ENCODE measurements at regions not wholly inside any gene's neighbourhood (a gene's known extent, or its start where the extent isn't known, plus 50 kb on each side); places are given as distances from the start of the nearest gene placed in this dataset.

DNA sequence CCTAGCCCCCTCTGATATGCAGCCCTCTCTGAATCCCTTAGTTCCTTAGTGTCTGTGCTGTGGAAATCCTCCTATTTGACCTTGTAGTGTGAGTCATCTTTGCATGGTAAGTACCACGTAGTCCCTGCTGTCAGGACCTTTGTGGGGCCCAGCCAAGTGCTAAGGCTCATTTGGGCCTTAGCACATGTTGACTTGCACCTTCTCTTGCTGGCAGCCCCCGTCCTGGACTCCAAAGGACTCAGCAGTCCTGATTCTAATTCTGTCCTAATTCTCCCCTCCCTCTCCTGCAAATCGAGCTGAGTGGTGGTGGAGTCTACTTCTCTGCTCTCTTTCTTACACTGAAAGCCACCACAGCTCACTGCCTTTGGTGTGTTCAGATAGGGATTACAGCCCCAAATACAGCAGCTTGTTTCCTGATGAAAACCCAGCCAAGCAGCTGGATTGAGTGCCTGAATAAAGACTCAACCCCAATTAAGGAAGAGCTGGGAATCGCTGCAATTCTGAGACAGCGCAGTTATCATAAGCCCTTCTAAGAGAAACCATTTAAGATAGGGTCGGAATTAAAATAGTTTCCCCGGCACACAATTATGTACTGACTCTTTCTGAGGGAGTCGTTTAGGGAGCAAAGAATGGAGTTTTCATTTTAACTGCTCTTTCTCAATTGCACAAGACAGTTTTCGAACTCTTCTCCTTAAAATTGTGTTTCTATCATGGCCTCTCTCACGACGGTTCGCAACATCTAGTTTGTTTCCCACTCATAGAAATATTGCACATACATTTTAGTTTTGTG, 215.6 kb upstream of the TNP1 start:
- peak in 1 of 2 donors; percentile 20 for DNase-seq

DNA sequence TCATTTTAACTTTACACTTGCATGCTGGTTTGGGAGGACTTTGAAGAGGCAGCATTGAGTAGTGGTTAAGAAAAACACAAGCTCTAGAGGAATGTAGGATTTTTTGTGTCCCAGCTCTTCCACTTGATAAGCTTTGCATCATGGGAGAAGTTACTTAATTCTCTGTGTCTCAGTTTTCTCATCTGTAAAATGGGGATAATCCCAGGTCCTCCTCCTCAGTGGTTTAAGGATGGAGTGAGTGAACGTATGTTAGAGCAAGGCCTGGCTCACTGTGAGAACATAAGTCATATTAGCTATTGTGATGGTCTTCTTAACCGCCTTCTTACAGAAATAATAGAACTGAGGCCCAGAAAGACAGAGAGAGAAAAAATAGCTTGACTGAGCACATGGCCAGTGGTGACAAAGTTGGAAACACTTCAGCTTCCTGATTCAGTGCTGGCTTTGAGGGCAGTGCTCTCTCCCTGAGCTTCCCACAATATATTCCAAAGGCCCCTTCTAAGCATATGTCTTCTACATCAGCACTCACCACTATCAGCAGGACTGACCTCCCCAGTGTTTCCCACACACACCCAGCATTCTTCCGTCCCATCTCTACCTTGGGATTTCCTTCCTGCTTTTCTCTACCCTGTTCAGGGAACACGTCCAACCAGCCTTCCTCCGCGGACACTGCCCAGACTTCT, 214.9 kb upstream of the TNP1 start:
- no peak for DNase-seq

DNA sequence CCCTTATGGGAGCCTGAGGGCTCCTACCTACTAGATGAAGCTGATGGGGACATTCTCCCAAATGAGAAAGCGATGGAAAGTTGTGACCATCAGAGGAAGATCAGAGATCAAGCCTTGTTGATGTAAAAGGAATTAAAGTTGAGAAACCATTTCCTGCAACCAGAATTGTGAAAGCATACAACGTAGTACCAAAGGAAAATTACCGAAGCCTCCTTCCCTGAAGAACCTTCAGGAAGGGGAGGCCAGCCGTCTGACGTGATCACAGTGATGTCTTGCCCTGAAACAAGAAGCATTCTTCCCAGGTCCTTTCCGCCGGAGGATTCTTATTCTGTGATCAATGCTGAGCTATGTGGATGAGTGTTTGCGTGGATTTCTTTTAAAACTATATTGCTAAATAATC, 211.6 kb upstream of the TNP1 start:
- DNase-seq = peak; percentile 17 to 36

DNA sequence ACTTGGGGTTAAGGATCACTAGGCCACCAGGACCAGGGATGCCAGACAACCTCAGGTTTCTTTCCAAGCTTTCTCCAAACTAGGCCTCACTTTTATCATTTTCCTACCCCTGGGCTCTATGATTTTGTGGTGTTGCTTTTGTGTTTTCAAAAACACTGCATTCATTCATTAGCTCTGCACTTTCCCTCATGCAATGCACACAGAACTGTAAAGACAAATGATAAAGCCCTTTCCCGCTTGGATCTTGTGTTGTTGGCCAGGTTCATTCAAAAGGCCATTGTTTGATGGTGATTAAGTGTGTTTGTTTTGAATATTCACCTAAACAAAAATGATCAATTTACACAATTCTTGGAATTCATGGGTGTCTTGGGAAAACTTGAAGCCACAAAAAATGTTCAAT, 210.7 kb upstream of the TNP1 start:
- DNase-seq = no peak

DNA sequence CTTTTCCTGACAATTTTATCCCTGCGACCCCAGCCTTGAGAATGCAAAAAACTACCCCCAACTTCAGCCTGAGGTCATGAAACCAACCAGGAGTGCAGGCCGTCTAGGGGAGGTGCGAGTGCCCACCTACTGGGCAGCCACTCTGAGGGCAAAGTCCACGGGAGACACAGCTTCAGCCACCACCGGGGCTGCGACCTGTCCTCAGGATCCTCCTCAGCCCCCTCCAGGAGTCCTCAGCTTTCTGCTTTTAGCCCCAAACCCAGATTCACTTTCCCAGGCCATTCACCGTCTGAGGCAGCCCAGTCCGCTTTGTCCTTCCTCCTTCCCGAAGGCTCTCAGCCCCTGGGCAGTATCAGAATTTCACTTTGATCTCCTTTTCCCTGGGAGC, 210.2 kb upstream of the TNP1 start:
- no peak for DNase-seq

DNA sequence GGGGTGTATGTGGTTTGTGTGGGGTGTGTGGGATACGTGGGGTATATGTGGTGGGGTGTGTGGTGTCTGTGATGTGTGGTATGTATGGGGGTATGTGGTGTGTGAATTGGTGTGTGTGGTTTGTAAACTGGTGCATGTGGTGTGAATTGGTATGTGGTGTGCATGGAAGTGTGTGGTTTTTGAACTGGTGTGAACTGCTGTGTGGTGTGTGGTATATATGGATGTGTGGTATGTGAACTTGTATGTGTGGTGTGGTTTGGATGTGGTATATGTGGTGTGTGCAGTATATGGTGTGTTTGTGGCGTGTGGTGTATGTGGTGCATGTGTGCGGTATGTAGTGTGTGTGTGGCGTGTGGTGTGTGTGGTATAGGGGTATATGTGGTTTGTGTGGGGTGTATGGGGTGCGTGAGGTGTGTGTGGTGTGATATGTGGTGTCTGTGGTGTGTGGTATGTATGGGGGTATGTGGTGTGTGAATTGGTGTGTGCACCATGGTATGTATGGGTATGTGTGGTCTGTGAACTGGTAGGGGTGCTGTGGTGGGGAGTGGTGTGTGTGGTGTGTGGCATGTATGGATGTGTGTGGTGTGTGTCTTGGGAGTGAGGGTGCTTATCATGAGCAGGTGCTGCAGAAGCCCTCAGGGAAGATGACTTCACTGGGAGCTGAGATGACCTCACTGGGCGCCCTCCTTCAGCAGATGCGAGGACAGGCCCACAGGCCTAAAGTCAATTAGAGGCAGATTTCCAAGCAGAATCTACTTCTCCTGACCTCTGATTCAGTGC, 209.6 kb upstream of the TNP1 start:
- DNase-seq = no peak

DNA sequence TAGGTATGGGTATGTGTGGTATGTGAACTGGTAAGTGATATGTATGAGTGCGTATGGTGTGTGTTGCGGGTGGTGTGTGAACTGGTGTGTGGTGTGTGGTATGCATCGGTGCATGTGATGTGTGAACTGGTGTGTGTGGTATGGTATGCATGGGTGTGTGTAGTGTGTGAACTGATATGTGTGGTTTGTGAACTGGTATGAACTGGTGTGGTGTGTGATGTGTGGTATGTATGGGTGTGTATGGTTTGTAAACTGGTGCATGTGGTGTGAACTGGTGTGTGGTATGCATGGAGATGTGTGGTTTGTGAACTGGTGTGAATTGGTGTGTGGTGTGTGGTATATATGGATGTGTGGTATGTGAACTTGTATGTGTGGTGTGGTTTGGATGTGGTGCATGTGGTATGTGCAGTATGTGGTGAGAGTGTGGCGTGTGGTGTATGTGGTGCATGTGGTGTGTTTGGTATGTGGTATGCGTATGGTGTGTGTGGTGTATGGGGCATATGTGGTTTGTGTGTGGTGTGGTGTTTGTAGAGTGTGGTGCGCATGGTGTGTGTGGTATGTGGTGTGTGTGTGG, 208.9 kb upstream of the TNP1 start:
- DNase-seq = no peak

DNA sequence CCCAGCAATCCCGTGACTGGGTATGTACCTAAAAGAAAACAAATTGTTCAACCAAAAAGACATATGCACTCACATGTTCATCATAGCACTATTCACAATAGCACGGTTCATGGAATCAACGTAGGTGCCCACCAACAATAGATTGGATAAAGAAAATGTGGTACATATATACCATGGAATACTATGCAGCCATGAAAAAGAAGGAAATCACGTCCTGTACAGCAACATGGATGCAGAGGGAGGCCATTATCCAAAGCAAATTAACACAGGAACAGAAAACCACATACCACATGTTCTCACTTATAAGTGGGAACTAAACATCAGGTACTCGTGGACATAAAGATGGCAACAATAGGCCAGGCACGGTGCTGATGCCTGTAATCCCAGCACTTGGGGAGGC, 207.9 kb upstream of the TNP1 start:
- DNase-seq = no peak

DNA sequence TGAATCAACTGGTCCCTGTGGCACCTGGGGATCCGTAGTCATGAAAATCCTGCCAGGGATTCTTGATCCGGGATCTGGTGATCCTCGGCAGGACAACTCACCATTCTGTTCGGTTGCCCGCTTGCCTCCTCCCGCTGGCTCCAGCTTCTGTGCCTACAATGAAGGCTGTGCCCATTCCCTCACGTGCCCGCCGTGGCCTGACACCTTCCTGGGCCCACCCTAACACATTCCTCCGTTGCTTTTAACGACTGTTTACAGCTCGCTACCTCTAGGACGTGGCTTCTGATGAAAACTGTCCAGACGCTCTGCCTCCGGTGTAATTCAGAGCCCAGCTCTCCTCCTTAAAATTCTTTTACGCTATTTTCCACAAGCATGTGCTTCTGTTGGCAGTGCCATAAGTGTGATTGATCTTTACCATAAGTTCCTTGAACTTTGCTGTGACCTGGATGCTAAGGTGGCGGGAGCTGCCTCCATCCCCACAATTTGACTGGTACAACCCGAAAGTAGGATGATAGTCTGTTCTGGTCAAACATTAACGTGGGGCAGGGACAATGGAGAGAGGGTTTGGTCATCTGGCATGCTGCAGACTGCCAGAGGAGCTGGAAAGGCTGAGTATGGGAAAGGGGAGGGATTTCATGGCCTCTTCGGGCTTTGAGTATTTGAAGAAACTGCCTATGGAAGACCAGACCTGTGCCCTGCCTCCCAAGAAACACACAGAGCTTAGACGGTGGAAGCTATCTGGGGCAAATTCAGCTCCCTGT, 206.8 kb upstream of the TNP1 start:
- DNase-seq = no peak

DNA sequence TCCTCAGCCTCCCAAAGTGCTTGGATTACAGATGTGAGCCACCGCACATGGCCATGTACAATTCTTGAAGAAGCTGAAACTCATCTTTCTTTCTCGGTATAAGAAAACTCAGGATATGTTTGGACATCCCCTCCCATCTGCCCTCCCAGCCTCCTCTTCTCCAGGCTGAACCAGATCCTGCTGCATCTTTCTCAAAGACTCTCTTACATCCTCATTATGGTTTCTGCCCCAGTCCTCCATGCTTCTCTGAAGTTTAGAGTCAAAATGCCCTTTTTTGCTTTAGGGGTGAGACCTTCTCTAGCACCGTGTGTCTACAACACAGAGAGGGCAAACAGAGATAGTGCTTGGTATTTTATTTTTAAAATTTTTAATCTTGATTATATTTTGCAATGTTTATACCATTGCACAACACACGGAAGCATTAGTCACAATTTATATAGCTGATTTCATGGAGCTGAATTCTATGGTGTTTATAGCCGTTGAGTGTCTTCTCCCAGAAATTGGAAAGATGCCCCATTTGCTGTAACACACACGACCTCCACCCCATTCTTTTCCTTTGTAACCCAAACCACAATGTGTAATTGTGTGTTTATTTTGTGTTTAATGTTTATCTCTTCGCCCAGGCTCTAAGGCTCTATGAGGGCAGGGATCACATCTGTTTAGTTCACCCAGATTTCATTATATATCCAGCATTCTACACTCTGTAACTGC, 206.0 kb upstream of the TNP1 start:
- DNase-seq = no peak

DNA sequence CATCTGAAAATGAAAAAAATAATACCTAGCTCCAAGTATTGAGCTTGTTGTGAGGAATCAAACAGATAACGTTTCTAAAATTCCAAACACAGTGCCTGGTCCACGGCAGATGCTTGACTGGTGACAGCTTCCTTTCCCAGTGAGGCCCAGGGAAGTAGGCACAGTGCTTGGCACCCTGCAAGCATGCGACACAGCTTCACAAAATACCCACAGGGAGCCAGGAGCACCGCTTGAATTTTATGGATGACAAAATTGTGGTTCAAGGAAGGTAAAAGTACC, 205.1 kb upstream of the TNP1 start:
- DNase-seq = no peak

DNA sequence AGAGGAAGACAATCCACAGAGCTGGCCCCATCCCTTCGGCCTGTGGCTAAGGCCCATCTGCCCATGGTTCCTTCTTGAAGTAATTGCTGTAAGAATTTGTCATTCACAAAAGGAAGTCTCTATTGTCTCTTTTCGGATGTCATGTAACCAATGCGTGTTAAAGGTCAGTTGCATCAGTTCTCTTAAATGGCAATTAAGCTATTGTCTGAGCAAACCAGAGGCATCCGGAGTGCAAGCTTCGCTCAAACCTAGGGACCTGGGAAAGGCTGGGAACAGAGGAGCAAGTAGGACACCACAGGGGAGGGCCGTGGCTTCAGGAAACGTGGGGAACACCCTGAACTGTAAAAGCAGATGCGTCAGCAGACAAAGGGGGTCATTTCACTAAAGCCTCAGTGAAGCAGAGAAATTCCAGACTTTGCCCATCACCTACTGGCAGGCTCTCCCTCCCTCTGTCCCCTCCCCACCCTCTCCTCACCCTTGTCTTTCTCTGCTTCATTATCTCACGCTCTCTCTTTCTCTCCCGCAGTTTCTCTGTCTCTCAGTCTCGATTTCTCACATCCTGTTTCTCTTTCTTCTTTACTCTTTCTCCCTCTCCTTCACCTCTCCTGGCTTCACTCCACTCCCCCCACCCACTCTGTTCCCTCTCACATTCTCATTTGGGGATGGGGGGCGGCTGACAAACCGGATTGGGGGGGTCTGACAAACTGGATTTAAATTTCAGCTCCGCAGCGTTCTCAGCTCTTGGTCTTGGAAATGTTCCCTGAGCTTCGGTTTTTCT, 204.6 kb upstream of the TNP1 start:
- DNase-seq = peak; percentile 60 to 68

DNA sequence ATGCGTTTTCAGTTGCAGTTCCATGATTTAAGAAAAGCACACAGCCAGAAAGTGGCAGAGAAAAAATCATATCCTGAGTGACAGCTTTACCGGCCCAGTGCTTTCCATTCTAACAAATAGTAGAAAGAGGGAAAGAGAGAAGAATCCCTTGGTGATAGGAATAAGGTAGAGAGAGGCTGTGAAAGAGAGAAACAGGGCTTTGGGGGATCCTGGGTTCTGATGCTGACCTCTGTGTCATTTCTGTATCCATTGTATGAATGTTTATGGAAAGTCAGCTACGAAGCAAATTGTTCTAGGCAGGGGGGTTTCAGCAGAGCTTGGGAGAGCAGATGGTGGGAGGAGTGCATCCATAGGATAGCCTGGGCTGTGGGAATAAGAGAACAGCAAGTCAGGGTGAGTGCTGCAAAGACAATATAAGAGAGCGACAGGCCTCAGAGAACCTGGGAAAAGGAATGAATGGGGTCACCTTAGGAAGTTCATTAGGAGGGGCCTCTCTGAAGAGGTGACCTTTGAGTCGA, 203.4 kb upstream of the TNP1 start:
- no peak for DNase-seq

DNA sequence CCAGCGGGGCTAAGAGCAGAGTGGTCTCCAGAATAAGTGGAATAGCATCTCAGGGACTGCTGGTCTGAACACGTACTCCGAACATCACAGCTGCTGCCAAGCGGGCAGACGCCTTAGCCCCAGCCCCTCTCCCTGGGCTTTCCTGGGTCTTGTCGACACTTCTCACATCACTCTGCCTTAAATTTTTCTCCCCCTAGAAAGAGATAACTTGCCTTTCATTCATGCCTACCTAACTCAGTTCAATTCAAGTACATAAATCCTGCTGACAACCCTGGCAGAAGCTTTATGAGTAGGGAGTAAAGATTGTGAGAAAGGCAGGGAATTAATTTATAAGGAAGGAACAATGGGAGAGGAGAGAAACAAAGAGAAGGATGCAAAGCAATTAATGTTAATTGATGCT, 202.9 kb upstream of the TNP1 start:
- no peak for DNase-seq

DNA sequence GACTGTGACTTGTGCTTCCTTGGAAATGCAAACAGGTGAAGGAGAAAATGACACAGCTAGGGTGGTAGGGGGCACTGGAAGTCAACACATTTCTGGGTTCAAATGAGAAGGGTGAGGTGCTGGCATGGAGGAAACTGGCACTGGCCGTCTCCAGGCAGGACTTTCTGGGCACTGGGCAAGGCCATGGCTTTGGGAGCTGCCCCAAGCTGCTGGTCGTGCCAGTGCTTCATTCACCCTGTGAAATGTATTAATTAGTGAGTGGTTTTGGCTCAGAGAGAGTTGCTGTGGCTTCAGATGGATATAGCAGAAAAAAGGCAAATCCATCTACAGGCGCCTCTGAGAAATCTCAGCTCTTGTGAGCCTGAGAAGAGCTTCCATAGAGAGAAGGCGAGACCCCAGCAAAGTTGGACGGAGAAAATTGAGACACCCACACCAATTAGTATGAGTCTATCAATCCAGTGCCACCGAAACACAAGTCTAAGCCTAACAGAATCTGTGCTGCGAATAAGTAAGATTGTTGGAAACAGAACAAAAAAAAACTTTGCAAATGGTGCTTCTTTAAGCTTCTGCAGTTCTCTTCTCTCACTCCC, 202.1 kb upstream of the TNP1 start:
- DNase-seq = no peak

DNA sequence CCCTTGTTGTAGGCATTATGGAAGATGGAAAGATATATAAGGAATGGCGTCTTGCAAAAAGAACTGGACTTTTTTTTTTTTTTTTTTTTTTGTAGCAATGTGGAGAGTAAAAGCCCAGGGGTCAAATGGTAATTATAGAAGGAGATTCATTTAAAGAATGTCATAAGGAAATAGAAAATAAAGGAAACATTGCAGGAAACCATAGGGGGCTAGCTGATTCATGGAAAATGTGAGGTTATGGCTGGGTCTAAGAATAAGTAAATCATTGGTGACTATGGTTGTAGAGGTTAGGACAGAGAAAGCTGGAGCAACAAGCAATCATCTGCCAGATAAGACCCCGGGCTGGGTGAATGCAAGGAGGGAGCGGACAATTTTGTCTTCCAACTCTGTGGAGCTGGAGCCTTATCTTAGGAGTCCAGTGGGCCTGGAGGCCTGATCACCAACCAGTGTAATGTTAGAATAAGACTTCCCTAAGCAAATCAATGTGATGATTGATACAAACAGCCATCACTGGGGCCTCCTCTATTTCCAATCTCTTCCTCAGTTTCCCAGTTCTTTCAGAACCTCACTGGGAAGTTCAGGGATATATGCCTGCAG, 201.2 kb upstream of the TNP1 start:
- no peak for DNase-seq

DNA sequence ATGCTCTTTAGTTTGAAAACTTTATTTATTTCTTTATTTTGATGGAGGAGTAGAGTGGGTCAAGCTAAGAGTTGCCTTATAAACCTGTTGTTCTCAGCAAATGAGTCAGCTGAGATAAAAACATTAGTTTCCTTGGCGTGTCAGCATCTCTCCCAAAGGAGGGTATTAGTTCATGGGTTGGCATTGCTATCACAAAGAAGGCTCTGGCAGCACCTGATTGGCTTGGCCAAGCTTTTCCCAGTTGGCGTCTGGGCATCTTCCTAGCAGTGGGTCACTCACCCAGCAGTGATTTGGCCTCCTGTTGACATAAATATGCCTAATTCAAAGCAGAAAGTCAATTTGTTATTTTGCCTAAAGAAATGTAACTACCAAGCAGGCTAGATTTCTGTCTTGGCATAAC, 200.7 kb upstream of the TNP1 start:
- no peak for DNase-seq

DNA sequence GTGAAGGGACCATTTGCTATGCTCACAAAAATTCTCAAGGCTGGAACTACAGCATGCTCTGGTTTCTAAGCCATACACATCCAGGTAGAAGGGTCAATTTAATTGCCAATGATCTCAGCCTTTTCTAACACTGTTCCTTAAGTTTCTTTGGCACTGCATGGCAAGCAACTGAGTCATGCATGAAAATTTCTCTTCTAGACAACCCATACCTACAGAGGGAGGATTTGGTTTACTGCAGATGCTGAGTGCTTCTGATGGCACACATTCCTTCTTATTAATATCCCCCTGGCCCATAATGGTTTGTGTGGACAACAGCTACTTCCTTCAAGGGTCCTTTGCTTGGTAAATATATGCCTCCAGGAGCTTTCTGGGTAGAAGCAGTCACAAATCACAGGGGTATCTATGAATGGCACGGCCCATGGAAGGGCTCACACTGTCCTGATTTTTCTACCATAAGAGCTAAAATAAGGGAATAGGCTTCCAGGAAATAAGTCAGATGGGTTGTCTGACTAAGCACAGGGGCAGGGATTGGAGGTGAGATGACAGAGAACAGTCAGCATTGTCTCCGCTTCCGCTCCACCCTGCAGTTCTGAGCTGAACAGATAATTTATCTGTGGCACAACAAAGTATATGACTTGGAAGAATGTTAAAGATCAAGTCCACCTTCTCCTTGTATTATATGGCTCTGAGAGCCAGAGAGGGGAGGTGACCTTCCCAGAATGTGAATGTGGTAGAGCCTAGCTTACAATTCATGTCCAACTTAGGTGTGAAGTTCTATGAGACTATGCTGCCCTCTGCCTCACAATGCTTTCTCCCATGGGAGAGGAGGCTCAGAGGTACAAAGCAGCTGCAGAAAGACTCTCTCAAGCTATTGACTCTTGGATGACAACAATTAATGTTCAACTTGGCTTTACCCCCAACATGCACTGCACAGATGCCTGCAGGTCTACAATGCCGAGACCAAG, 199.2 kb upstream of the TNP1 start:
- no peak for DNase-seq

DNA sequence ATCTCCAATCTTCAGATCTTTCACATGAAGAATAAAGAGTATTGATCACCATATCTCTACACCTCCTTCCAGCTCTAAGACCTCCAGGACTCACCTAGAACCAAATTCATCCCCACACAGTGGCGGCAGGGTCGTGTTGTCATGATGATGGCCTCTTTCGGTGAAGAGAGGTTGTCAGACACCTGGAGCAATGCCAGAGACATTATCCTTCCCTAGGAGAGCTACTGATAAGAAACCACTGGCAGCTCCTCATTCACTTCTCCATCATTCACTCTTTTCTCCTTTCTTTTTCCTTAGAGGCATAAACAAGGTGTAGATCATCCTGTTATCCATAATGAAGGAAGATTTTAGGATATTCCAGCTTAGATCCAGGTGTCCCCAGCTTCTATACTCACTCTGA, 197.9 kb upstream of the TNP1 start:
- no peak for DNase-seq

All from inflammatory macrophage (primary cell).